HepG2 (cell line): ENCODE measurements at regions not wholly inside any gene's neighbourhood (a gene's known extent, or its start where the extent isn't known, plus 50 kb on each side); places are given as distances from the start of the nearest gene placed in this dataset.

Source experiments
- GTF2F1 ChIP-seq: fragments of 150-350 bp; IDR thresholded peaks from 2 replicates; pipeline ENCODE4 v1.6.1; 2014; ENCODE audit warnings: low read length
- IKZF1 ChIP-seq: fragments of 450-650 bp; IDR thresholded peaks from 2 replicates; pipeline ENCODE4 v1.7.1; 2016
- POLR2A ChIP-seq, 2 experiments: IDR thresholded peaks; 2 replicates each; pipeline ENCODE4 v1.6.1; 2011; ENCODE audit warnings: low read depth in 2 of 2, low read length in 2 of 2, mild to moderate bottlenecking in 1 of 2, moderate library complexity in 1 of 2; ENCODE audit not compliant: insufficient read depth in 1 of 2
- YY1 ChIP-seq: IDR thresholded peaks from 2 replicates; pipeline ENCODE4 v1.6.1; 2011; ENCODE audit warnings: low read length, low read depth, moderate library complexity, mild to moderate bottlenecking; ENCODE audit not compliant: insufficient read depth, insufficient replicate concordance
- ZBTB1 ChIP-seq: sonication (generic); formaldehyde crosslinking; IDR thresholded peaks from 2 replicates; pipeline ENCODE4 v1.4.0; 2020; ENCODE audit warnings: missing genetic modification reagents, borderline replicate concordance
- TF ChIP-seq, protein P1 (sequence below): IDR thresholded peaks from 2 replicates; pipeline ENCODE4 v1.6.1; 2012; ENCODE audit warnings: inconsistent platforms
- TF ChIP-seq, protein P2 (sequence below): fragments of 450-650 bp; IDR thresholded peaks from 2 replicates; pipeline ENCODE4 v1.6.1; 2016
- TF ChIP-seq, protein P3 (sequence below): sonication (generic); formaldehyde crosslinking; IDR thresholded peaks from 2 replicates; pipeline ENCODE4 v1.5.0; 2020; ENCODE audit warnings: mild to moderate bottlenecking, missing genetic modification reagents, moderate library complexity
- TF ChIP-seq, protein P4 (sequence below): sonication (generic); formaldehyde crosslinking; conservative IDR thresholded peaks from 2 replicates; pipeline ENCODE4 v1.4.0; 2020; ENCODE audit warnings: missing genetic modification reagents
- TF ChIP-seq, protein P5 (sequence below): sonication (generic); formaldehyde crosslinking; conservative IDR thresholded peaks from 2 replicates; pipeline ENCODE4 v1.5.0; 2020; ENCODE audit warnings: missing genetic modification reagents

DNA sequence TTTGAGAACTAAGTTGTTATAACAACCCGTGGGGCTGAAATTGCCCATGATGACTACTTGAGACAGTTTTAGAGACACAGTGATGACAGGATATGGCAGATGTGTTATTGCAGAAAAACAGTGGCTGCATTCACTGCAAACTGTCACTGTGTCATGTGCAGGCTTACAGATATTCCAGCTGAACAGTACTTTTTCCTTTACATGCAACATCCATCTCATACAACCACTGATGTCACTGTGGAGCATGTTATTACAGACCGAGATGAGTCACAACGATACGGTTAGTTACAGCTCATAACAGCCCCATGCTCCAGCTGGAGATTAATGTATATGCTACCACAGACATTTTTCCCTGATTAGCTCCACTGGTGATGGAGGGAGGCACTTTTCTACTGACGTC lies 207.4 kb downstream of the TMA16 start:
- TF ChIP-seq, protein P1, sequence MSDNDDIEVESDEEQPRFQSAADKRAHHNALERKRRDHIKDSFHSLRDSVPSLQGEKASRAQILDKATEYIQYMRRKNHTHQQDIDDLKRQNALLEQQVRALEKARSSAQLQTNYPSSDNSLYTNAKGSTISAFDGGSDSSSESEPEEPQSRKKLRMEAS: no peak
- TF ChIP-seq, protein P2, sequence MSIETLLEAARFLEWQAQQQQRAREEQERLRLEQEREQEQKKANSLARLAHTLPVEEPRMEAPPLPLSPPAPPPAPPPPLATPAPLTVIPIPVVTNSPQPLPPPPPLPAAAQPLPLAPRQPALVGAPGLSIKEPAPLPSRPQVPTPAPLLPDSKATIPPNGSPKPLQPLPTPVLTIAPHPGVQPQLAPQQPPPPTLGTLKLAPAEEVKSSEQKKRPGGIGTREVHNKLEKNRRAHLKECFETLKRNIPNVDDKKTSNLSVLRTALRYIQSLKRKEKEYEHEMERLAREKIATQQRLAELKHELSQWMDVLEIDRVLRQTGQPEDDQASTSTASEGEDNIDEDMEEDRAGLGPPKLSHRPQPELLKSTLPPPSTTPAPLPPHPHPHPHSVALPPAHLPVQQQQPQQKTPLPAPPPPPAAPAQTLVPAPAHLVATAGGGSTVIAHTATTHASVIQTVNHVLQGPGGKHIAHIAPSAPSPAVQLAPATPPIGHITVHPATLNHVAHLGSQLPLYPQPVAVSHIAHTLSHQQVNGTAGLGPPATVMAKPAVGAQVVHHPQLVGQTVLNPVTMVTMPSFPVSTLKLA: no peak
- TF ChIP-seq ZBTB1 (CRISPR knock-in tag): no peak
- TF ChIP-seq YY1: no peak
- no peak for TF ChIP-seq POLR2A (IDR thresholded peaks at IDR 0.05; ENCODE audit: insufficient read depth in 1 of 2, low read depth in 2 of 2, low read length in 2 of 2)
- TF ChIP-seq, protein P3, sequence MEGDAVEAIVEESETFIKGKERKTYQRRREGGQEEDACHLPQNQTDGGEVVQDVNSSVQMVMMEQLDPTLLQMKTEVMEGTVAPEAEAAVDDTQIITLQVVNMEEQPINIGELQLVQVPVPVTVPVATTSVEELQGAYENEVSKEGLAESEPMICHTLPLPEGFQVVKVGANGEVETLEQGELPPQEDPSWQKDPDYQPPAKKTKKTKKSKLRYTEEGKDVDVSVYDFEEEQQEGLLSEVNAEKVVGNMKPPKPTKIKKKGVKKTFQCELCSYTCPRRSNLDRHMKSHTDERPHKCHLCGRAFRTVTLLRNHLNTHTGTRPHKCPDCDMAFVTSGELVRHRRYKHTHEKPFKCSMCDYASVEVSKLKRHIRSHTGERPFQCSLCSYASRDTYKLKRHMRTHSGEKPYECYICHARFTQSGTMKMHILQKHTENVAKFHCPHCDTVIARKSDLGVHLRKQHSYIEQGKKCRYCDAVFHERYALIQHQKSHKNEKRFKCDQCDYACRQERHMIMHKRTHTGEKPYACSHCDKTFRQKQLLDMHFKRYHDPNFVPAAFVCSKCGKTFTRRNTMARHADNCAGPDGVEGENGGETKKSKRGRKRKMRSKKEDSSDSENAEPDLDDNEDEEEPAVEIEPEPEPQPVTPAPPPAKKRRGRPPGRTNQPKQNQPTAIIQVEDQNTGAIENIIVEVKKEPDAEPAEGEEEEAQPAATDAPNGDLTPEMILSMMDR (CRISPR knock-in tag): no peak
- TF ChIP-seq, protein P4, sequence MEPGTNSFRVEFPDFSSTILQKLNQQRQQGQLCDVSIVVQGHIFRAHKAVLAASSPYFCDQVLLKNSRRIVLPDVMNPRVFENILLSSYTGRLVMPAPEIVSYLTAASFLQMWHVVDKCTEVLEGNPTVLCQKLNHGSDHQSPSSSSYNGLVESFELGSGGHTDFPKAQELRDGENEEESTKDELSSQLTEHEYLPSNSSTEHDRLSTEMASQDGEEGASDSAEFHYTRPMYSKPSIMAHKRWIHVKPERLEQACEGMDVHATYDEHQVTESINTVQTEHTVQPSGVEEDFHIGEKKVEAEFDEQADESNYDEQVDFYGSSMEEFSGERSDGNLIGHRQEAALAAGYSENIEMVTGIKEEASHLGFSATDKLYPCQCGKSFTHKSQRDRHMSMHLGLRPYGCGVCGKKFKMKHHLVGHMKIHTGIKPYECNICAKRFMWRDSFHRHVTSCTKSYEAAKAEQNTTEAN (CRISPR knock-in tag): no peak
- TF ChIP-seq, protein P5, sequence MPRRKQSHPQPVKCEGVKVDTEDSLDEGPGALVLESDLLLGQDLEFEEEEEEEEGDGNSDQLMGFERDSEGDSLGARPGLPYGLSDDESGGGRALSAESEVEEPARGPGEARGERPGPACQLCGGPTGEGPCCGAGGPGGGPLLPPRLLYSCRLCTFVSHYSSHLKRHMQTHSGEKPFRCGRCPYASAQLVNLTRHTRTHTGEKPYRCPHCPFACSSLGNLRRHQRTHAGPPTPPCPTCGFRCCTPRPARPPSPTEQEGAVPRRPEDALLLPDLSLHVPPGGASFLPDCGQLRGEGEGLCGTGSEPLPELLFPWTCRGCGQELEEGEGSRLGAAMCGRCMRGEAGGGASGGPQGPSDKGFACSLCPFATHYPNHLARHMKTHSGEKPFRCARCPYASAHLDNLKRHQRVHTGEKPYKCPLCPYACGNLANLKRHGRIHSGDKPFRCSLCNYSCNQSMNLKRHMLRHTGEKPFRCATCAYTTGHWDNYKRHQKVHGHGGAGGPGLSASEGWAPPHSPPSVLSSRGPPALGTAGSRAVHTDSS (CRISPR knock-in tag): no peak
- no peak for TF ChIP-seq GTF2F1
- no peak for TF ChIP-seq IKZF1
